Transverse colon (tissue), 4 donors: ENCODE measurements at regions not wholly inside any gene's neighbourhood (a gene's known extent, or its start where the extent isn't known, plus 50 kb on each side); places are given as distances from the start of the nearest gene placed in this dataset.

Source experiments
- DNase-seq: peaks from one replicate; pipeline ENCODE4 v3.0.0-alpha.2; 2019
- H3K27ac ChIP-seq, 4 donors: fragments of 200-600 bp; sonication (generic); 2 replicates each; pipeline ENCODE4 v1.5.1; 2016 to 2018; ENCODE audit warnings: inconsistent platforms in 4 of 4
- H3K27me3 ChIP-seq: fragments of 200-600 bp; sonication (generic); 2 replicates; pipeline ENCODE4 v1.5.1; 2017; ENCODE audit warnings: inconsistent platforms
- H3K36me3 ChIP-seq, 4 donors: fragments of 200-600 bp; sonication (generic); 2 replicates each; pipeline ENCODE4 v1.5.1; 2017 to 2019; ENCODE audit warnings: inconsistent platforms in 4 of 4
- H3K4me1 ChIP-seq, 4 donors: fragments of 200-600 bp; sonication (generic); 2 replicates each; pipeline ENCODE4 v1.5.1; 2017 to 2020; ENCODE audit warnings: inconsistent platforms in 4 of 4
- H3K4me3 ChIP-seq, 4 donors: fragments of 200-600 bp; sonication (generic); 1 replicate in 1 of 4; 2 replicates in 3 of 4; pipeline versions ENCODE4 v1.5.1 to v1.6.1; 2017 to 2019; ENCODE audit warnings: inconsistent platforms in 4 of 4
- H3K9me3 ChIP-seq, 2 donors: fragments of 200-600 bp; sonication (generic); 2 replicates each; pipeline ENCODE4 v1.5.1; 2017 to 2019; ENCODE audit warnings: inconsistent platforms in 2 of 2
- CTCF ChIP-seq, 5 experiments: fragments of 200-600 bp in 3 of 5; fragments of 450-650 bp in 2 of 5; sonication (generic) in 3 of 5; IDR thresholded peaks; 1 replicate in 2 of 5; 2 replicates in 3 of 5; pipeline ENCODE4 v1.5.1; 2016 to 2017; ENCODE audit warnings: antibody characterized with exemption in 5 of 5, inconsistent platforms in 3 of 5, mild to moderate bottlenecking in 2 of 5, moderate library complexity in 1 of 5
- EP300 ChIP-seq: sonication (generic); formaldehyde crosslinking; IDR thresholded peaks from one replicate; pipeline ENCODE4 v1.6.1; 2017; ENCODE audit warnings: antibody characterized with exemption, low read depth
- POLR2A ChIP-seq: fragments of 450-650 bp; IDR thresholded peaks from one replicate; pipeline ENCODE4 v1.6.1; 2016; ENCODE audit warnings: antibody characterized with exemption, mild to moderate bottlenecking, moderate library complexity
- POLR2AphosphoS5 ChIP-seq, 3 donors: sonication (generic); formaldehyde crosslinking; IDR thresholded peaks; one replicate each; pipeline ENCODE4 v1.6.1; 2016; ENCODE audit warnings: antibody characterized with exemption in 3 of 3
- WGBS, 2 donors: methylation state at CpG; one replicate each; pipeline ENCODE4 v1.1.5; 2018; ENCODE audit warnings: low coverage in 1 of 2; 5-methylcytosine and 5-hydroxymethylcytosine counted together
- in situ Hi-C, 4 donors: fragments of 200-750 bp; cut with MboI; loops; one replicate each; pipeline versions ENCODE4 v1.15.0 to v1.15.1; 2017; ENCODE audit warnings: low sequenced_read_pairs in 3 of 4, low pct_ligation_motif_present in 1 of 4, low pct_unique_long_range_greater_than_20kb in 1 of 4
- intact Hi-C: fragments of 100-400 bp; cut with DNase I; formaldehyde crosslinking; loops from one replicate; pipeline ENCODE4 v1.15.1; 2023; ENCODE audit warnings: low total_unique reads

GRCh38 chr2:82825410-82826090 is 1633.5 kb downstream of the SUCLG1 start:
- in situ Hi-C loops: no loop called here
- DNase-seq: no peak
- H3K9me3 ChIP-seq: no peaks in the 10 kb centered on the region
- TF ChIP-seq EP300: no peak
- TF ChIP-seq POLR2A: no peak
- no peak for TF ChIP-seq CTCF (IDR thresholded peaks at IDR 0.05)
- TF ChIP-seq POLR2AphosphoS5 (IDR thresholded peaks at IDR 0.05): no peak
- intact Hi-C loops: no loop called here
- 78 to 84% methylated on average over 6 to 8 of the region's 8 CpGs for WGBS, 2 donors
- H3K27ac ChIP-seq: no peak overlapping the region
- H3K4me1 ChIP-seq: no peaks in the 10 kb centered on the region
- no peak overlapping the region for H3K4me3 ChIP-seq
- H3K36me3 ChIP-seq: no peaks in the 10 kb centered on the region
- H3K27me3 ChIP-seq: no peaks in the 10 kb centered on the region

- WGBS, 2 donors: 79 to 85% methylated on average over 1 of the region's 1 CpG
Measured at GRCh38 chr2:82823892-82824291, 1635.2 kb downstream of the SUCLG1 start.

GRCh38 chr2:82819951-82820350 is 1639.1 kb downstream of the SUCLG1 start:
- in situ Hi-C loops: no loop called here

More at GRCh38 chr2:82823892-82824291, 1635.2 kb downstream of the SUCLG1 start:
- Histone ChIP-seq H3K27ac (no peak overlapping the region), H3K4me3 (no peak overlapping the region), H3K27me3 (no peaks in the 10 kb centered on the region), H3K4me1 (no peaks in the 10 kb centered on the region), H3K9me3 (no peaks in the 10 kb centered on the region), H3K36me3 (no peaks in the 10 kb centered on the region)
- no peak for DNase-seq
- TF ChIP-seq CTCF (IDR thresholded peaks at IDR 0.05) (no peak), EP300 (no peak), POLR2A (no peak), POLR2AphosphoS5 (IDR thresholded peaks at IDR 0.05) (no peak)
- intact Hi-C loops (no loop called here), in situ Hi-C loops (no loop called here)

GRCh38 chr2:82814146-82814545 is 1644.9 kb downstream of the SUCLG1 start:
- in situ Hi-C loops (no loop called here), intact Hi-C loops (no loop called here)
- TF ChIP-seq EP300 (no peak), CTCF (IDR thresholded peaks at IDR 0.05) (no peak)
- WGBS, 2 donors: 77 to 86% methylated on average over 1 of the region's 1 CpG
- Histone ChIP-seq H3K27me3 (no peaks in the 10 kb centered on the region), H3K4me1 (no peaks in the 10 kb centered on the region), H3K9me3 (no peaks in the 10 kb centered on the region), H3K27ac (no peak overlapping the region), H3K36me3 (no peaks in the 10 kb centered on the region), H3K4me3 (no peak overlapping the region)
- no peak for DNase-seq

More at GRCh38 chr2:82819951-82820350, 1639.1 kb downstream of the SUCLG1 start:
- H3K4me3 ChIP-seq: no peak overlapping the region
- WGBS, 2 donors: 91 to 93% methylated on average over 10 of the region's 10 CpGs
- TF ChIP-seq POLR2AphosphoS5 (IDR thresholded peaks at IDR 0.05) (no peak), EP300 (no peak), CTCF (IDR thresholded peaks at IDR 0.05) (no peak), POLR2A (no peak)
- H3K9me3 ChIP-seq: no peaks in the 10 kb centered on the region
- no peak overlapping the region for H3K27ac ChIP-seq
- intact Hi-C loops: no loop called here
- H3K36me3 ChIP-seq: no peaks in the 10 kb centered on the region
- no peaks in the 10 kb centered on the region for H3K4me1 ChIP-seq
- H3K27me3 ChIP-seq: no peaks in the 10 kb centered on the region
- no peak for DNase-seq
